Duodenal mucosa (tissue), 2 donors: ENCODE measurements at regions not wholly inside any gene's neighbourhood (a gene's known extent, or its start where the extent isn't known, plus 50 kb on each side); places are given as distances from the start of the nearest gene placed in this dataset.

Source experiments
- H3K27ac ChIP-seq: one replicate; pipeline ENCODE4 v1.7.0; 2013; ENCODE audit warnings: low read depth, low read length
- H3K27me3 ChIP-seq, 2 donors: one replicate each; pipeline ENCODE4 v1.7.0; 2013; ENCODE audit warnings: low read length in 2 of 2, control low read depth in 1 of 2; ENCODE audit not compliant: insufficient read depth in 2 of 2, control insufficient read depth in 1 of 2
- H3K36me3 ChIP-seq, 2 donors: one replicate each; pipeline ENCODE4 v1.7.0; 2013; ENCODE audit warnings: low read length in 2 of 2, control low read depth in 1 of 2; ENCODE audit not compliant: insufficient read depth in 2 of 2, control insufficient read depth in 1 of 2
- H3K4me1 ChIP-seq, 2 donors: one replicate each; pipeline ENCODE4 v1.7.0; 2013; ENCODE audit warnings: low read length in 2 of 2, control low read depth in 1 of 2; ENCODE audit not compliant: insufficient read depth in 2 of 2, control insufficient read depth in 1 of 2
- H3K4me3 ChIP-seq, 2 donors: one replicate each; pipeline ENCODE4 v1.7.0; 2013; ENCODE audit warnings: low read length in 2 of 2, low read depth in 1 of 2
- H3K9ac ChIP-seq, 2 donors: one replicate each; pipeline ENCODE4 v1.7.0; 2013; ENCODE audit warnings: low read length in 2 of 2, low read depth in 1 of 2
- H3K9me3 ChIP-seq, 2 donors: one replicate each; pipeline ENCODE4 v1.7.0; 2013; ENCODE audit warnings: low read length in 2 of 2, control low read depth in 1 of 2; ENCODE audit not compliant: control insufficient read depth in 1 of 2

- H3K36me3 ChIP-seq, result no peaks in the 10 kb centered on the region
- no peak overlapping the region for H3K4me3 ChIP-seq
- no peak overlapping the region for H3K27ac ChIP-seq
- no peaks in the 10 kb centered on the region for H3K27me3 ChIP-seq
- no peaks in the 10 kb centered on the region for H3K9me3 ChIP-seq
- H3K9ac ChIP-seq, result no peak overlapping the region
- no peaks in the 10 kb centered on the region for H3K4me1 ChIP-seq
Observed at GRCh38 chr6:169048865-169049205, 204.8 kb downstream of the THBS2 start.

- H3K27me3 ChIP-seq, result no peaks in the 10 kb centered on the region
- H3K27ac ChIP-seq, result no peak overlapping the region
- H3K4me1 ChIP-seq, result no peaks in the 10 kb centered on the region
- H3K9me3 ChIP-seq, result no peaks in the 10 kb centered on the region
- H3K36me3 ChIP-seq, result no peaks in the 10 kb centered on the region
- no peak overlapping the region for H3K9ac ChIP-seq
- H3K4me3 ChIP-seq, result no peak overlapping the region
Observed at GRCh38 chr6:169048185-169048864, 205.3 kb downstream of the THBS2 start.

- H3K9ac ChIP-seq, result no peak overlapping the region
- no peak overlapping the region for H3K4me3 ChIP-seq
- H3K36me3 ChIP-seq, result no peaks in the 10 kb centered on the region
- H3K27ac ChIP-seq, result no peak overlapping the region
- no peaks in the 10 kb centered on the region for H3K27me3 ChIP-seq
- no peaks in the 10 kb centered on the region for H3K9me3 ChIP-seq
- H3K4me1 ChIP-seq, result no peaks in the 10 kb centered on the region
Observed at GRCh38 chr6:169047345-169047744, 206.3 kb downstream of the THBS2 start.

- Histone ChIP-seq H3K27ac (no peak overlapping the region), H3K4me1 (no peaks in the 10 kb centered on the region)
Observed at GRCh38 chr6:169046483-169047192, 207.0 kb downstream of the THBS2 start.

GRCh38 chr6:169046021-169046420 is 207.6 kb downstream of the THBS2 start:
- Histone ChIP-seq H3K27ac (no peak overlapping the region), H3K9me3 (no peaks in the 10 kb centered on the region), H3K36me3 (no peaks in the 10 kb centered on the region)

More at GRCh38 chr6:169046483-169047192, 207.0 kb downstream of the THBS2 start:
- no peak overlapping the region for H3K9ac ChIP-seq
- no peak overlapping the region for H3K4me3 ChIP-seq
- no peaks in the 10 kb centered on the region for H3K9me3 ChIP-seq
- H3K36me3 ChIP-seq, result no peaks in the 10 kb centered on the region
- no peaks in the 10 kb centered on the region for H3K27me3 ChIP-seq

GRCh38 chr6:169045486-169045885 is 208.2 kb downstream of the THBS2 start:
- no peak overlapping the region for H3K27ac ChIP-seq
- no peak overlapping the region for H3K4me3 ChIP-seq
- H3K27me3 ChIP-seq, result no peaks in the 10 kb centered on the region
- no peaks in the 10 kb centered on the region for H3K4me1 ChIP-seq
- H3K9me3 ChIP-seq, result no peaks in the 10 kb centered on the region
- no peaks in the 10 kb centered on the region for H3K36me3 ChIP-seq
- H3K9ac ChIP-seq, result no peak overlapping the region

More at GRCh38 chr6:169046021-169046420, 207.6 kb downstream of the THBS2 start:
- H3K27me3 ChIP-seq, result no peaks in the 10 kb centered on the region
- no peak overlapping the region for H3K9ac ChIP-seq
- no peaks in the 10 kb centered on the region for H3K4me1 ChIP-seq
- no peak overlapping the region for H3K4me3 ChIP-seq

GRCh38 chr6:169044381-169045230 is 209.0 kb downstream of the THBS2 start:
- H3K27me3 ChIP-seq, result no peaks in the 10 kb centered on the region
- H3K9me3 ChIP-seq, result no peaks in the 10 kb centered on the region
- no peak overlapping the region for H3K9ac ChIP-seq
- H3K4me3 ChIP-seq, result no peak overlapping the region
- H3K36me3 ChIP-seq, result no peaks in the 10 kb centered on the region
- H3K4me1 ChIP-seq, result no peaks in the 10 kb centered on the region
- no peak overlapping the region for H3K27ac ChIP-seq

- Histone ChIP-seq H3K9ac (no peak overlapping the region), H3K9me3 (peaks cover 0 to 4% of the 10 kb centered on the region in 2 donors), H3K27ac (no peak overlapping the region), H3K4me1 (no peaks in the 10 kb centered on the region), H3K27me3 (no peaks in the 10 kb centered on the region), H3K4me3 (no peak overlapping the region), H3K36me3 (no peaks in the 10 kb centered on the region)
Observed at GRCh38 chr6:169042061-169042460, 211.6 kb downstream of the THBS2 start.

GRCh38 chr6:169041078-169041477 is 212.6 kb downstream of the THBS2 start:
- no peak overlapping the region for H3K9ac ChIP-seq
- H3K4me1 ChIP-seq, result no peaks in the 10 kb centered on the region
- peaks cover 0 to 4% of the 10 kb centered on the region in 2 donors for H3K9me3 ChIP-seq
- H3K27me3 ChIP-seq, result no peaks in the 10 kb centered on the region
- no peak overlapping the region for H3K27ac ChIP-seq
- no peaks in the 10 kb centered on the region for H3K36me3 ChIP-seq
- H3K4me3 ChIP-seq, result no peak overlapping the region

GRCh38 chr6:169038691-169039090 is 215.0 kb downstream of the THBS2 start:
- Histone ChIP-seq H3K4me1 (no peaks in the 10 kb centered on the region), H3K27me3 (no peaks in the 10 kb centered on the region), H3K4me3 (no peak overlapping the region)

More at GRCh38 chr6:169038691-169039090, 215.0 kb downstream of the THBS2 start:
- H3K9ac ChIP-seq, result no peak overlapping the region
- H3K27ac ChIP-seq, result no peak overlapping the region
- no peaks in the 10 kb centered on the region for H3K36me3 ChIP-seq
- H3K9me3 ChIP-seq, result peaks cover 0 to 4% of the 10 kb centered on the region in 2 donors
